CD4-positive, CD25-positive, alpha-beta regulatory T cell (primary cell): ENCODE measurements at regions not wholly inside any gene's neighbourhood (a gene's known extent, or its start where the extent isn't known, plus 50 kb on each side); places are given as distances from the start of the nearest gene placed in this dataset.

Experiments
- ATAC-seq, 2 donors: fragments of 150-1000 bp; cut with Tn5 transposase; one replicate each; pipeline ENCODE4 v1.10.0; 2021; ENCODE audit warnings: low read depth in 2 of 2, moderate number of reproducible peaks in 2 of 2, moderate library complexity in 1 of 2
- DNase-seq, 3 donors: peaks; one replicate each; pipeline versions ENCODE4 v3.0.0 to v3.0.0-alpha.2; 2012 to 2022; ENCODE audit warnings: mixed read lengths in 1 of 3
- H3K27ac ChIP-seq: one replicate; pipeline ENCODE4 v1.7.0; 2013; ENCODE audit warnings: mild to moderate bottlenecking, low read length; ENCODE audit not compliant: insufficient read depth, poor library complexity, severe bottlenecking
- H3K27me3 ChIP-seq: one replicate; pipeline ENCODE4 v1.7.0; 2013; ENCODE audit warnings: low read length; ENCODE audit not compliant: control insufficient read depth, insufficient read depth
- H3K36me3 ChIP-seq: one replicate; pipeline ENCODE4 v1.7.0; 2013; ENCODE audit warnings: mild to moderate bottlenecking, low read length, moderate library complexity; ENCODE audit not compliant: control insufficient read depth, insufficient read depth
- H3K4me1 ChIP-seq: 2 replicates; pipeline ENCODE4 v1.7.0; 2013; ENCODE audit warnings: mild to moderate bottlenecking, low read length; ENCODE audit not compliant: insufficient read depth, control insufficient read depth, poor library complexity, severe bottlenecking
- H3K4me3 ChIP-seq: one replicate; pipeline ENCODE4 v1.7.0; 2013; ENCODE audit warnings: low read depth, mild to moderate bottlenecking, low read length, moderate library complexity
- H3K9me3 ChIP-seq, 2 experiments: 1 replicate in 1 of 2; 2 replicates in 1 of 2; pipeline ENCODE4 v1.7.0; 2013; ENCODE audit warnings: low read length in 2 of 2, mild to moderate bottlenecking in 1 of 2, moderate library complexity in 1 of 2; ENCODE audit not compliant: control insufficient read depth in 2 of 2
- H3K27ac Mint-ChIP-seq, 3 donors: one replicate each; pipeline ENCODE4 v1.8.0; 2020 to 2022; ENCODE audit warnings: mild to moderate bottlenecking in 3 of 3, mixed read lengths in 3 of 3, moderate library complexity in 2 of 3
- H3K27me3 Mint-ChIP-seq: one replicate; pipeline ENCODE4 v1.8.0; 2022; ENCODE audit warnings: mild to moderate bottlenecking, mixed read lengths
- H3K36me3 Mint-ChIP-seq: one replicate; pipeline ENCODE4 v1.8.0; 2020; ENCODE audit warnings: mixed read lengths
- H3K4me1 Mint-ChIP-seq, 4 donors: one replicate each; pipeline ENCODE4 v1.8.0; 2020 to 2022; ENCODE audit warnings: mixed read lengths in 4 of 4, mild to moderate bottlenecking in 1 of 4
- H3K4me3 Mint-ChIP-seq, 4 donors: one replicate each; pipeline ENCODE4 v1.8.0; 2020 to 2022; ENCODE audit warnings: mild to moderate bottlenecking in 4 of 4, mixed read lengths in 4 of 4, moderate library complexity in 3 of 4
- H3K9me3 Mint-ChIP-seq, 7 donors: one replicate each; pipeline ENCODE4 v1.8.0; 2020 to 2022; ENCODE audit warnings: mixed read lengths in 7 of 7, mild to moderate bottlenecking in 3 of 7, moderate library complexity in 2 of 7

DNA sequence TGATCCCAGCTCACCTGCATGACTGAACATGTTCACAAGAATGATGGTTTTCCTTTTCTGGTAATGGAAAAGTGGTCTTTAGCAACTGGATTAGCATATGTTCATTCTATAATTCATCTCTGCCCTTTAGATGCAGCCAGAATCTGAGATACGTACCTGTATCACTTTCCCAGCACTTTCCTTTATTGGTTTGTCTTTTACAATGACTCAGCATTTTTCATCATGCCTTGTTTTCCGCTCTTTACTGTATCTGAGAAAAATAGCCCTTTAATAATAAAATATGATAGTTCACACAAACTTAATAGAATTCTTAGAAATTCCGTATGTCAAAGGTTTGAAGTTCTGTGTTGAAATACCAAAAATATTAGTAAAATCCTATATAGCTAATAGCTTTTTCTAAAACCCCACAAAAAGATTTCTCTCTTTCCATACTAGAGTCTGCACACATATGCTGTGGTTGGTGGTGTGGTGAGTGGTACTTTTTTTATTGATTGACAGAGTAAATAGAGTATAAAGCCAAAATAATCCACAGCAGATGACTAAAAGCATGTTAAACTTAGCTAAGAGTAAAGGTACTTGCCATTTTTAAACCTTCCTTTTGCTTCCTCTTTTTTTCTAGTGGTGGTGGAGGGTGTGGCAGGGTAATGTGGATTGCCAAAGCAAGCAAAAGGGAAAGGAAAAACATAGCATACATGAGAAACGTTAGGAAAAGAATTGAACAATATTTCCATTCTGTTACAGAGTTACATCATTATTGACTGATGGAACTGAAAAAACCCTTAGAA lies 328.9 kb upstream of the RBMS3 start:
- Mint-ChIP-seq H3K4me1 (no peaks in the 10 kb centered on the region), H3K9me3 (peaks cover 0 to 5% (median 0%) of the 10 kb centered on the region in 7 donors), H3K27ac (peak overlapping the region in 1 of 3 donors; percentile 45), H3K27me3 (no peaks in the 10 kb centered on the region), H3K36me3 (no peaks in the 10 kb centered on the region), H3K4me3 (no peak overlapping the region)
- DNase-seq = no peak
- Histone ChIP-seq H3K27ac (no peak overlapping the region), H3K27me3 (no peaks in the 10 kb centered on the region), H3K36me3 (no peaks in the 10 kb centered on the region), H3K9me3 (no peaks in the 10 kb centered on the region), H3K4me1 (no peaks in the 10 kb centered on the region), H3K4me3 (no peak overlapping the region)
- no peak for ATAC-seq

DNA sequence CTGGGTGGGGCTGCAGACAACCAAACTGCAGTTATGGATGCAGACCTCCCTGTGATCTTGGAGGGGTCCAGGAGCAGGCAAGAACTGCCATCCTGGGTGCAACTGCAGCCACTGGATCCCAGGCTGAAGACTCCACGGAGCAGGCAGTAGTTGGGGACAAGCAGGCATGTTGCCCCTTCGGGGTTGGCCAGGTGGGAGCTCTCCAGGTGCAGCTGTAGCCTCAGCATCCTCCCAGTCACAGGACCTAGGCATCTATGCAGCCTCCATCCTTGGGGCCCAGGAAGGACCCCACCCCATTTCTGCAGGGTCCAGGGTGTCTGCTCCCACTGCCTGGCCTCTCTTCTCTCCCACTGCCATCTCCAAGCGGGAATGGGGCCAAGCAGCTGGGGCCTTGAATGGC lies 322.2 kb upstream of the RBMS3 start:
- H3K4me1 Mint-ChIP-seq = no peaks in the 10 kb centered on the region
- peaks cover 0 to 10% (median 3%) of the 10 kb centered on the region in 7 donors for H3K9me3 Mint-ChIP-seq
- no peak overlapping the region for H3K27ac ChIP-seq
- no peak for DNase-seq
- H3K4me3 Mint-ChIP-seq = no peak overlapping the region
- no peaks in the 10 kb centered on the region for H3K27me3 Mint-ChIP-seq
- no peak overlapping the region for H3K27ac Mint-ChIP-seq
- H3K4me1 ChIP-seq = no peaks in the 10 kb centered on the region
- ATAC-seq = no peak
- H3K9me3 ChIP-seq = no peaks in the 10 kb centered on the region
- no peaks in the 10 kb centered on the region for H3K36me3 Mint-ChIP-seq
- no peaks in the 10 kb centered on the region for H3K27me3 ChIP-seq
- H3K4me3 ChIP-seq = no peak overlapping the region
- no peaks in the 10 kb centered on the region for H3K36me3 ChIP-seq

DNA sequence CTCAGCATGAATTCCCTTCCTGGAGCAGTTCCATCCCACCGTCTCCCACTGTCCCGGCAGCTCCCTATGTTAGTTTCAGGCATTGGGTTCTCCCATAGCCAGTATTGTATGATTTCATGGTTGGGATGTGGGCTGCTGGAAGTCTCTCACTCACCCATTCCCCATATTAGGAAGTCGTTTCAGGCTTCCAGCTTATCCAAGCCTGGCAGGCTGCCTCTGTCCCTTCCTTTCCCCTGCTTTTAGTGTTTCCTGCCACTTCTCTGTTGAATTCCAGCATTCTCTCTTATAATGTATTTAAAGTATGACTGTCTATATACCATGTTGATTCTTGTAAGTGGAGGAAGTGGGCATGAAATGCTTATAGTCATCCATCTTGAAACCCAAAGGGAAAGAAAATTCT lies 309.7 kb upstream of the RBMS3 start:
- no peaks in the 10 kb centered on the region for H3K4me1 ChIP-seq
- H3K4me1 Mint-ChIP-seq = peaks cover 0 to 5% (median 1%) of the 10 kb centered on the region in 4 donors
- H3K36me3 Mint-ChIP-seq = no peaks in the 10 kb centered on the region
- no peaks in the 10 kb centered on the region for H3K27me3 Mint-ChIP-seq
- no peak overlapping the region for H3K27ac Mint-ChIP-seq
- H3K27me3 ChIP-seq = no peaks in the 10 kb centered on the region
- no peak overlapping the region for H3K4me3 Mint-ChIP-seq
- H3K4me3 ChIP-seq = no peak overlapping the region
- no peak for ATAC-seq
- no peak overlapping the region for H3K27ac ChIP-seq
- peaks cover 2 to 33% (median 6%) of the 10 kb centered on the region in 7 donors for H3K9me3 Mint-ChIP-seq
- H3K9me3 ChIP-seq = peaks cover 5 to 16% of the 10 kb centered on the region in 2 experiments
- no peaks in the 10 kb centered on the region for H3K36me3 ChIP-seq
- DNase-seq = no peak

DNA sequence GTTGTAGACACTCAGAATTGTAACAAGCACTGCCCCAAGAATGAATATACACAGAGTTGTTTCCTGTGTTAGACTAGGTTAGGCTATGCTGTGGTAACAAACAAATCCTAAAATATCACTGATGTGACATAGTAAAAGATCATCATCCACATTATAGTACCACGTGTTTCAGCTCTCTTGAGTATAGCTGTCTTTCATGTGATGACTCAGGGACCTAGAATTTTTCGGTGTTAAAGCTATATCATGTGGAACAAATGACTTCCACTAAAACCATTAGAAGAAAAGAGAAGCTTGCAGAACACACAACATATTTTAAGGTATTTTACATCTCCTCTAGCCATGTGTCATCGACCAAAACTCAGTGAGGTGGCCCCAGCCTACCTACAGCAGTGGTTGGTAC lies 307.9 kb upstream of the RBMS3 start:
- no peak overlapping the region for H3K4me3 Mint-ChIP-seq
- no peak for ATAC-seq
- no peak overlapping the region for H3K4me3 ChIP-seq
- H3K36me3 Mint-ChIP-seq = no peaks in the 10 kb centered on the region
- H3K27me3 Mint-ChIP-seq = no peaks in the 10 kb centered on the region
- no peak overlapping the region for H3K27ac Mint-ChIP-seq
- H3K4me1 Mint-ChIP-seq = peaks cover 0 to 5% (median 1%) of the 10 kb centered on the region in 4 donors
- H3K36me3 ChIP-seq = no peaks in the 10 kb centered on the region
- no peak overlapping the region for H3K27ac ChIP-seq
- H3K9me3 ChIP-seq = peaks cover 5 to 16% of the 10 kb centered on the region in 2 experiments
- no peaks in the 10 kb centered on the region for H3K4me1 ChIP-seq
- H3K27me3 ChIP-seq = no peaks in the 10 kb centered on the region
- peaks cover 0 to 25% (median 4%) of the 10 kb centered on the region in 7 donors for H3K9me3 Mint-ChIP-seq
- DNase-seq = no peak

DNA sequence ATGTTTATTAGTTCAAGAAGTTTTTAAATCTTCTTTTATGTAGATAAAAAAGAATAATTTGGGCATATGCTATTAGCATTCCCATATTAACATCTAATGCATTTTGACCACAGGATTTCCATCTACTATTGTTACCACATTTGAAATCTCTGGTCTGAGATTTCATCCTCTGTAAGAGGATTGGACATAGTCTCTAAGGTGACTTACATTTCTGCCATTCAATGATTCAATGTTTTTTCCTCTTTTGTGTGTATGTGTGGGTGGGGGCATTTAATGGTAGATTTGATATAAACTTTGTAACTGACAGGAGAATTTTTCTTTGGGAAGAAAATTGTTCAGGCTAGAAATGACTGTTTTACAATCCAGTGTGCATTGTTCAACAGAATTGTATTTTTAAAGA lies 307.3 kb upstream of the RBMS3 start:
- ATAC-seq = no peak
- H3K27ac ChIP-seq = no peak overlapping the region
- peaks cover 5 to 16% of the 10 kb centered on the region in 2 experiments for H3K9me3 ChIP-seq
- Mint-ChIP-seq H3K9me3 (peaks cover 0 to 20% (median 2%) of the 10 kb centered on the region in 7 donors), H3K36me3 (no peaks in the 10 kb centered on the region), H3K27me3 (no peaks in the 10 kb centered on the region), H3K4me3 (no peak overlapping the region), H3K27ac (no peak overlapping the region), H3K4me1 (peaks cover 0 to 5% (median 1%) of the 10 kb centered on the region in 4 donors)
- no peak for DNase-seq
- no peak overlapping the region for H3K4me3 ChIP-seq
- no peaks in the 10 kb centered on the region for H3K4me1 ChIP-seq
- no peaks in the 10 kb centered on the region for H3K36me3 ChIP-seq
- no peaks in the 10 kb centered on the region for H3K27me3 ChIP-seq

DNA sequence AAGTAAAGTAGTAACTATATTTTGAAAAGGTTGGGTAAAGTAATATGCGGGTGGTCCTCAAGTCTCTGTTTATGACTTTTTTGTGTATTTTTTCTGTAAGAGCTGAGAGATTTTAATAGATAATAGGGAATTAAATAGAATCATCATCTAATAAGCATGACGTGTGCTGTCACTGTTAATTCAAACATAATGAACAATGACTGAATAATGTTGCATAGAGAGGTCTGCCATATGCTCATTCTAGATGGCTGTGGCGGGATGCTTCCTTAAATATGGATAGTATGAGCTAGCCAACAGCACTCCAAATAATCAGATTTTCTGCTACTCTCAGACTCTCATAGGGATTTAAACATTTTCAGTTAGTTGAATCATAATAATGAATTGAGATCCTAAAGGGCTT lies 302.8 kb upstream of the RBMS3 start:
- no peak for ATAC-seq
- no peaks in the 10 kb centered on the region for H3K36me3 Mint-ChIP-seq
- H3K27me3 ChIP-seq = no peaks in the 10 kb centered on the region

DNA sequence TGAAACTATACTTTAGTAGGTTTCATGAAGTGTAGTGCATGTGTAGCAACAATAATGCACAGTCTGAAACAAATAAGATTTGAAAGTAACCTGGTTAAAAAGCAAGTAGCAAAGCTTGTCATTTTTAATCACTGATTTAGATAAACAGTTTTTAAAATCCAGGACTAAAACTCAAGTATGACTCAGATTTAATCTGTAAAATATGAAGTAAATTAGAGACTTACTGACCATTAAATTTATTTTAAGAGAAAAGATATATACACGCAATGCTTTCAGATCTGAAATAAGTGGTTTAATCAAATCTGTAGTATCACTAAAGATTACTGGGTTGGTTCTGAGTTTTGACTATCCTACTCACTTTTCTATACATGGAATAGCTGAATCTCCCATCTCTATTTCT lies 300.7 kb upstream of the RBMS3 start:
- no peak for ATAC-seq

More for the DNA sequence above, 302.8 kb upstream of the RBMS3 start:
- no peak overlapping the region for H3K4me3 ChIP-seq
- Mint-ChIP-seq H3K4me3 (no peak overlapping the region), H3K9me3 (peaks cover 0 to 2% (median 0%) of the 10 kb centered on the region in 7 donors), H3K27me3 (no peaks in the 10 kb centered on the region), H3K27ac (no peak overlapping the region), H3K4me1 (peaks cover 0 to 5% (median 1%) of the 10 kb centered on the region in 4 donors)
- no peaks in the 10 kb centered on the region for H3K4me1 ChIP-seq
- no peak for DNase-seq
- no peaks in the 10 kb centered on the region for H3K36me3 ChIP-seq
- no peak overlapping the region for H3K27ac ChIP-seq
- H3K9me3 ChIP-seq = no peaks in the 10 kb centered on the region

DNA sequence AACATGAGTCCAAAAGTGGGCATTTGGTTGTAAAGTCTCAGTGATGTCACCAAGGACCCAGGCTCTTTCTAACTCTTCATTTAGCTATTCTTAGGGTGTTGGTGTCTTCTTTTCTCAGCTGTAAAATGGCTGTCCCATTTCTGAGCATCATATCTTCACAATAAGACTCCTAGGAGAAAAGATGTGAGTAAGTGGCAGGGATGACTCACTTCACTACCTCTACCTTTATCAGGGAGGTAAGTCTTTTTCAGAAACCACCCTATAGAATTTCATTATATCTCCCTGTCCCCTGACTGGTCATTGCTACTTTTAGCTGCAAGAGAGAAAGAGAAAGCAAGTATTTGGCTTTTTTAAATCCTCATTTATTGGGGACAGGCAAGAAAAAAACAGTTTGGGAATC lies 300.2 kb upstream of the RBMS3 start:
- Mint-ChIP-seq H3K4me1 (peaks cover 0 to 5% (median 1%) of the 10 kb centered on the region in 4 donors), H3K9me3 (no peaks in the 10 kb centered on the region), H3K4me3 (no peak overlapping the region), H3K36me3 (no peaks in the 10 kb centered on the region), H3K27ac (no peak overlapping the region), H3K27me3 (no peaks in the 10 kb centered on the region)
- Histone ChIP-seq H3K27ac (no peak overlapping the region), H3K36me3 (no peaks in the 10 kb centered on the region), H3K4me1 (no peaks in the 10 kb centered on the region), H3K4me3 (no peak overlapping the region), H3K9me3 (no peaks in the 10 kb centered on the region), H3K27me3 (no peaks in the 10 kb centered on the region)
- ATAC-seq (no peak), DNase-seq (no peak)

More for the DNA sequence above, 300.7 kb upstream of the RBMS3 start:
- Histone ChIP-seq H3K4me3 (no peak overlapping the region), H3K27me3 (no peaks in the 10 kb centered on the region), H3K27ac (no peak overlapping the region), H3K36me3 (no peaks in the 10 kb centered on the region), H3K4me1 (no peaks in the 10 kb centered on the region), H3K9me3 (no peaks in the 10 kb centered on the region)
- Mint-ChIP-seq H3K27ac (no peak overlapping the region), H3K9me3 (no peaks in the 10 kb centered on the region), H3K4me3 (no peak overlapping the region), H3K36me3 (no peaks in the 10 kb centered on the region), H3K4me1 (peaks cover 0 to 5% (median 1%) of the 10 kb centered on the region in 4 donors), H3K27me3 (no peaks in the 10 kb centered on the region)
- no peak for DNase-seq
